ENCODE measurements at regions not wholly inside any gene's neighbourhood (a gene's known extent, or its start where the extent isn't known, plus 50 kb on each side); places are given as distances from the start of the nearest gene placed in this dataset.

DNA sequence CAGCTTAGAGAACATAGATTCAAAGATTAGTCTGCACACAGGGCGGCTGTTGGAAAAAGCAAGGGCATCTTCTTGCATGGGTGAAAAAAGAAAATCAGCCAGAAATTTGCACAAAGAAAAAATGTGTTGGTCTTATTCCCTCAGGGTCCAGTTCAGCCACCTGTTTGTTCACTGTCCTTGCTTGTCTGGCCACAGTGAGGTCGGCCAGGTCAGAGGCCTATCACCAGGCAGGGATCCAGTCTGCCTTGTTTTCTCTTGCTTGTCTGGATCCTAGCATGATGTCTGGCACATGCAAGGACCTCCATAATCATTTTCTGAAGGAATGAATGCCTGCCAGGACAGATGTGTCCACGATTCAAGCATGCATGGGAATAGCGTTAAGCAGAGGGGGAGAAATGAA is 359.1 kb upstream of the TBX3 start:
- TF ChIP-seq, protein P1, sequence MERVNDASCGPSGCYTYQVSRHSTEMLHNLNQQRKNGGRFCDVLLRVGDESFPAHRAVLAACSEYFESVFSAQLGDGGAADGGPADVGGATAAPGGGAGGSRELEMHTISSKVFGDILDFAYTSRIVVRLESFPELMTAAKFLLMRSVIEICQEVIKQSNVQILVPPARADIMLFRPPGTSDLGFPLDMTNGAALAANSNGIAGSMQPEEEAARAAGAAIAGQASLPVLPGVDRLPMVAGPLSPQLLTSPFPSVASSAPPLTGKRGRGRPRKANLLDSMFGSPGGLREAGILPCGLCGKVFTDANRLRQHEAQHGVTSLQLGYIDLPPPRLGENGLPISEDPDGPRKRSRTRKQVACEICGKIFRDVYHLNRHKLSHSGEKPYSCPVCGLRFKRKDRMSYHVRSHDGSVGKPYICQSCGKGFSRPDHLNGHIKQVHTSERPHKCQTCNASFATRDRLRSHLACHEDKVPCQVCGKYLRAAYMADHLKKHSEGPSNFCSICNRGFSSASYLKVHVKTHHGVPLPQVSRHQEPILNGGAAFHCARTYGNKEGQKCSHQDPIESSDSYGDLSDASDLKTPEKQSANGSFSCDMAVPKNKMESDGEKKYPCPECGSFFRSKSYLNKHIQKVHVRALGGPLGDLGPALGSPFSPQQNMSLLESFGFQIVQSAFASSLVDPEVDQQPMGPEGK (CRISPR knock-in tag; IDR thresholded peaks at IDR 0.05; ENCODE audit: borderline replicate concordance) = no peak
- TF ChIP-seq ZFP30 (CRISPR knock-in tag; IDR thresholded peaks at IDR 0.05) = no peak
- TF ChIP-seq CSRNP3 (CRISPR knock-in tag; IDR thresholded peaks at IDR 0.05) = no peak
- TF ChIP-seq GLIS3 (CRISPR knock-in tag; IDR thresholded peaks at IDR 0.05) = no peak
- no peak for TF ChIP-seq BACH2 (CRISPR knock-in tag; IDR thresholded peaks at IDR 0.05; ENCODE audit: borderline replicate concordance)
- no peak for TF ChIP-seq ESRRG (CRISPR knock-in tag; IDR thresholded peaks at IDR 0.05)
- no peak for TF ChIP-seq ARNTL (CRISPR knock-in tag; IDR thresholded peaks at IDR 0.05; ENCODE audit: borderline replicate concordance, low read depth)
- TF ChIP-seq CREB5 (CRISPR knock-in tag; IDR thresholded peaks at IDR 0.05; ENCODE audit: low read depth) = no peak
- no peak for TF ChIP-seq ZC3H10 (CRISPR knock-in tag; IDR thresholded peaks at IDR 0.05)
